SK-N-SH (cell line): ENCODE measurements at regions not wholly inside any gene's neighbourhood (a gene's known extent, or its start where the extent isn't known, plus 50 kb on each side); places are given as distances from the start of the nearest gene placed in this dataset.

Experiments
- CTCF ChIP-seq: fragments of 200-600 bp; sonication (generic); IDR thresholded peaks from 2 replicates; pipeline ENCODE4 v1.6.1; 2017; ENCODE audit warnings: antibody characterized with exemption, mild to moderate bottlenecking, moderate library complexity
- EP300 ChIP-seq, 2 experiments: IDR thresholded peaks; 2 replicates each; pipeline versions ENCODE4 v1.4.0 to v1.6.1; 2012; ENCODE audit warnings: borderline replicate concordance in 1 of 2, low read depth in 1 of 2, low read length in 1 of 2
- EZH2phosphoT487 ChIP-seq: fragments of 200-600 bp; sonication (generic); IDR thresholded peaks from 2 replicates; pipeline ENCODE4 v1.6.1; 2017; ENCODE audit warnings: low read depth, mixed run types, mild to moderate bottlenecking, antibody characterized with exemption, moderate library complexity, borderline replicate concordance
- GATA2 ChIP-seq: sonication (generic); formaldehyde crosslinking; IDR thresholded peaks from 2 replicates; pipeline ENCODE4 v1.5.0; 2020; ENCODE audit warnings: mild to moderate bottlenecking, missing genetic modification reagents
- MAX ChIP-seq: IDR thresholded peaks from 2 replicates; pipeline ENCODE4 v1.4.0; 2012; ENCODE audit warnings: low read depth
- MEF2A ChIP-seq: IDR thresholded peaks from 2 replicates; pipeline ENCODE4 v1.4.0; 2012; ENCODE audit warnings: low read depth, borderline replicate concordance
- MXI1 ChIP-seq: IDR thresholded peaks from 2 replicates; pipeline ENCODE4 v1.6.1; 2012; ENCODE audit warnings: mild to moderate bottlenecking, low read depth, low read length, improper control_type of control experiment
- POLR2AphosphoS5 ChIP-seq: IDR thresholded peaks from 2 replicates; pipeline ENCODE4 v1.6.1; 2012; ENCODE audit warnings: low read depth, low read length
- RAD21 ChIP-seq: IDR thresholded peaks from 2 replicates; pipeline ENCODE4 v1.6.1; 2012; ENCODE audit warnings: mild to moderate bottlenecking, low read length
- REST ChIP-seq: IDR thresholded peaks from 2 replicates; pipeline ENCODE4 v1.6.1; 2012; ENCODE audit warnings: mild to moderate bottlenecking, low read depth, low read length, moderate library complexity
- SIN3A ChIP-seq: IDR thresholded peaks from 2 replicates; pipeline ENCODE4 v1.6.1; 2012; ENCODE audit warnings: low read depth, mild to moderate bottlenecking, low read length, moderate library complexity, borderline replicate concordance
- TAF1 ChIP-seq: IDR thresholded peaks from 2 replicates; pipeline ENCODE4 v1.6.1; 2012; ENCODE audit warnings: low read depth, mild to moderate bottlenecking, low read length, moderate library complexity, borderline replicate concordance
- ZBTB33 ChIP-seq: IDR thresholded peaks from 2 replicates; pipeline ENCODE4 v1.4.0; 2012; ENCODE audit warnings: low read depth, borderline replicate concordance

GRCh38 chr6:156392648-156393047, 384.5 kb upstream of the ARID1B start:
- TF ChIP-seq MXI1 (no peak), CTCF (no peak), ZBTB33 (no peak), EP300 (IDR thresholded peaks at IDR 0.05; ENCODE audit: borderline replicate concordance in 1 of 2, low read depth in 1 of 2, low read length in 1 of 2) (no peak), POLR2AphosphoS5 (no peak), RAD21 (no peak), GATA2 (CRISPR knock-in tag) (no peak), EZH2phosphoT487 (no peak), REST (no peak), SIN3A (no peak), MEF2A (no peak), TAF1 (no peak), MAX (no peak)
